ENCODE measurements at regions not wholly inside any gene's neighbourhood (a gene's known extent, or its start where the extent isn't known, plus 50 kb on each side); places are given as distances from the start of the nearest gene placed in this dataset.

DNA sequence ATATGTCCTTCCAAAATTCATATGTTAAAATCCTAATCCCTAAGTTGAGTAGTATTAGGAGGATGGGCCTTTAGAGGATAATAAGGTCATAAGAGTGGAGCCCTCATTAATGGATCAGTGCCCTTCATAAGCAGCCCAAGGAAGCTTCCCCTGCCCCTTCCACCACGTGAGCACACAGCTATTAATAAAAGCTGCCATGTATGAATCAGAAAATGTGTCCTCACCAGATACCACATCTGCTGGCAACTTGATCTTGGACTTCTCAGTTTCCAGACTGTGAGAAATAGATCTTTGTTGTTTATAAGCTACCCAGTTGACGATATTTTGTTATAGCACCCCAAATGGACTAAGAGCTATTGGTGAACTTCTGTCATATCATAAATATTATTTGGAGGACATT is 207.7 kb upstream of the HDDC2 start:
- TF ChIP-seq YY1 (IDR thresholded peaks at IDR 0.05; ENCODE audit: insufficient read depth, insufficient read length) (no peak), SUZ12 (IDR thresholded peaks at IDR 0.05; ENCODE audit: extremely low read depth, insufficient read depth, insufficient read length) (no peak), ZNF274 (IDR thresholded peaks at IDR 0.05; ENCODE audit: low read depth, low read length) (no peak)

Measured in NT2/D1 (cell line).